ENCODE measurements at regions not wholly inside any gene's neighbourhood (a gene's known extent, or its start where the extent isn't known, plus 50 kb on each side); places are given as distances from the start of the nearest gene placed in this dataset.

DNA sequence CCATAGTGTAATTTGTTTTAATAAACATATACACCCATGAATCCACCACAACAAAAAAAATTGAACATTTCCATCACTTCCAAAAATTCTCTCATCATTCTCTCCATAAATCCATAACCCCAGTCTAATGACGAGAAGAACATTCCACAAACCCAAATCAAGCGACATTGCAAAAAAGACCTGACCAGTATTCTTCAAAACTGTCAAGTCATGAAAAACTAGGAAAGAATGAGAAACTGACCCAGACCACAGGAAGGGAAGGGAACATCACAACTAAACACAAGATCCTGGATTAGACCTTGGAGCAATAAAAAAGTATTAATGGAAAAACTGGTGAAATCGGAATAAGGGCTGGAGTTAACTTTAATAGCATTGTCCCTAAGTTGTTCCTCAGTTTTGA, 141.3 kb upstream of the SLC35G4 start:
- TF ChIP-seq POLR2AphosphoS5 (IDR thresholded peaks at IDR 0.05; ENCODE audit: low read depth) (no peak), REST (IDR thresholded peaks at IDR 0.05; ENCODE audit: unreplicated experiment) (no peak), CTCF (conservative IDR thresholded peaks at IDR 0.05; ENCODE audit: low read depth in 2 of 2) (no peak), EZH2 (IDR thresholded peaks at IDR 0.05; ENCODE audit: low read depth, unreplicated experiment) (no peak), JUNB (IDR thresholded peaks at IDR 0.05; ENCODE audit: unreplicated experiment) (no peak), EZH2phosphoT487 (IDR thresholded peaks at IDR 0.05; ENCODE audit: unreplicated experiment) (no peak), STAT1 (IDR thresholded peaks at IDR 0.05; ENCODE audit: unreplicated experiment) (no peak), CREB1 (CRISPR knock-in tag; IDR thresholded peaks at IDR 0.05; ENCODE audit: low read depth) (no peak), NANOG (IDR thresholded peaks at IDR 0.05; ENCODE audit: borderline replicate concordance) (no peak), ZNF331 (CRISPR knock-in tag; IDR thresholded peaks at IDR 0.05; ENCODE audit: low read depth) (no peak)
- TF ChIP-seq, protein P1, sequence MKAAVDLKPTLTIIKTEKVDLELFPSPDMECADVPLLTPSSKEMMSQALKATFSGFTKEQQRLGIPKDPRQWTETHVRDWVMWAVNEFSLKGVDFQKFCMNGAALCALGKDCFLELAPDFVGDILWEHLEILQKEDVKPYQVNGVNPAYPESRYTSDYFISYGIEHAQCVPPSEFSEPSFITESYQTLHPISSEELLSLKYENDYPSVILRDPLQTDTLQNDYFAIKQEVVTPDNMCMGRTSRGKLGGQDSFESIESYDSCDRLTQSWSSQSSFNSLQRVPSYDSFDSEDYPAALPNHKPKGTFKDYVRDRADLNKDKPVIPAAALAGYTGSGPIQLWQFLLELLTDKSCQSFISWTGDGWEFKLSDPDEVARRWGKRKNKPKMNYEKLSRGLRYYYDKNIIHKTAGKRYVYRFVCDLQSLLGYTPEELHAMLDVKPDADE (IDR thresholded peaks at IDR 0.05), result no peak
